Astrocyte (in vitro differentiated cells and primary cell): ENCODE measurements at regions not wholly inside any gene's neighbourhood (a gene's known extent, or its start where the extent isn't known, plus 50 kb on each side); places are given as distances from the start of the nearest gene placed in this dataset.
A peak's percentile ranks its signal among the peaks of the same experiment; 100 is the strongest.

Experiments
- DNase-seq: peaks from one replicate; pipeline ENCODE4 v3.0.0-alpha.2; 2010; ENCODE audit warnings: low read depth
- FAIRE-seq: peaks from 2 replicates; lab custom pipeline; 2011; peaks lifted over from hg19 to GRCh38; lab: Jason Lieb, UNC
- H2AFZ ChIP-seq: 2 replicates; pipeline ENCODE4 v1.6.0; 2012; ENCODE audit warnings: low read depth, low read length, inconsistent platforms
- H3K27ac ChIP-seq: 2 replicates; pipeline ENCODE4 v1.5.1; 2011; ENCODE audit warnings: low read depth, low read length, inconsistent platforms
- H3K27me3 ChIP-seq: 2 replicates; pipeline ENCODE4 v1.6.0; 2011; ENCODE audit warnings: low read length, inconsistent platforms; ENCODE audit not compliant: insufficient read depth
- H3K36me3 ChIP-seq: 2 replicates; pipeline ENCODE4 v1.5.1; 2011; ENCODE audit warnings: low read length, inconsistent platforms; ENCODE audit not compliant: insufficient read depth
- H3K4me1 ChIP-seq: 2 replicates; pipeline ENCODE4 v1.5.1; 2011; ENCODE audit warnings: low read length, inconsistent platforms; ENCODE audit not compliant: insufficient read depth
- H3K4me2 ChIP-seq: 2 replicates; pipeline ENCODE4 v1.6.0; 2012; ENCODE audit warnings: low read length, inconsistent platforms
- H3K4me3 ChIP-seq: 2 replicates; pipeline ENCODE4 v1.5.1; 2011; ENCODE audit warnings: low read depth, mild to moderate bottlenecking, low read length, inconsistent platforms; ENCODE audit not compliant: insufficient read depth
- H3K79me2 ChIP-seq: 2 replicates; pipeline ENCODE4 v1.6.0; 2012; ENCODE audit warnings: mild to moderate bottlenecking, low read length, inconsistent platforms; ENCODE audit not compliant: insufficient read depth
- H3K9ac ChIP-seq: 2 replicates; pipeline ENCODE4 v1.6.0; 2012; ENCODE audit warnings: mild to moderate bottlenecking, low read length, inconsistent platforms
- H3K9me3 ChIP-seq: 2 replicates; pipeline ENCODE4 v1.5.1; 2012; ENCODE audit warnings: low read depth, mild to moderate bottlenecking, low read length, inconsistent platforms; ENCODE audit not compliant: insufficient read depth
- H4K20me1 ChIP-seq: 2 replicates; pipeline ENCODE4 v1.6.0; 2012; ENCODE audit warnings: low read length, inconsistent platforms; ENCODE audit not compliant: insufficient read depth
- H3K27ac Mint-ChIP-seq: one replicate; pipeline ENCODE4 v1.8.0; 2021; ENCODE audit warnings: mild to moderate bottlenecking, mixed read lengths; ENCODE audit not compliant: unreplicated experiment
- H3K27me3 Mint-ChIP-seq: one replicate; pipeline ENCODE4 v1.8.0; 2021; ENCODE audit warnings: low read depth, mixed read lengths; ENCODE audit not compliant: unreplicated experiment
- H3K36me3 Mint-ChIP-seq: one replicate; pipeline ENCODE4 v1.8.0; 2021; ENCODE audit warnings: low read depth, mixed read lengths; ENCODE audit not compliant: unreplicated experiment
- H3K4me1 Mint-ChIP-seq: one replicate; pipeline ENCODE4 v1.8.0; 2021; ENCODE audit warnings: low read depth, mixed read lengths; ENCODE audit not compliant: unreplicated experiment
- H3K4me3 Mint-ChIP-seq: one replicate; pipeline ENCODE4 v1.8.0; 2021; ENCODE audit warnings: mild to moderate bottlenecking, moderate library complexity, mixed read lengths; ENCODE audit not compliant: unreplicated experiment
- H3K9me3 Mint-ChIP-seq: one replicate; pipeline ENCODE4 v1.8.0; 2021; ENCODE audit warnings: mild to moderate bottlenecking, mixed read lengths; ENCODE audit not compliant: unreplicated experiment
- EZH2 ChIP-seq: IDR thresholded peaks from 2 replicates; pipeline ENCODE4 v1.6.1; 2012; ENCODE audit warnings: mild to moderate bottlenecking, low read length, inconsistent platforms; ENCODE audit not compliant: insufficient read depth
- TF ChIP-seq, protein P1 (sequence below): IDR thresholded peaks from 2 replicates; pipeline ENCODE4 v1.5.1; 2011; ENCODE audit warnings: low read depth, mild to moderate bottlenecking, inconsistent platforms, low read length, moderate library complexity; ENCODE audit not compliant: insufficient read depth

DNA sequence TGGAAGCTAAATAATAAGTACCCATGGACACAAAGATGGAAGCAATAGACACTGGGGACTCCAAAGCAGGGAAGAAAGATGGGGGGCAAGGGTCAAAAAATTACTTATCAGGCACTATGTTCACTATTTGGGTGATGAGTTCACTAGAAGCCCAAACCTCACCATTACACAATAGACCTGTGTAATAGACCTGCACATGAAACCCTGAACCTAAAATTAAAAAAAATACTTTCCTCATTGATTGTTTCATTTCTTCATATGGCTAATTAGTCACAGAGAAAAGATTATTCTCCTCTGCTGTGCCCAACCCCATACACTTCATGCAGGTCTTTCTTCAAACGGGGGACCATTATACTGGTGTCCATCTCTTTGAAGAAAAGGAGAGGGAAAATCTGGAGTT lies 213.0 kb upstream of the DTNBP1 start:
- no peaks in the 10 kb centered on the region for H3K9me3 ChIP-seq
- no peaks in the 10 kb centered on the region for H3K79me2 ChIP-seq
- Mint-ChIP-seq H3K4me1 (peaks cover 20% of the 10 kb centered on the region), H3K4me3 (no peak overlapping the region), H3K27me3 (peaks cover 8% of the 10 kb centered on the region), H3K36me3 (no peaks in the 10 kb centered on the region), H3K27ac (no peak overlapping the region), H3K9me3 (peaks cover 4% of the 10 kb centered on the region)
- peaks cover 2% of the 10 kb centered on the region for H3K27me3 ChIP-seq
- no peaks in the 10 kb centered on the region for H3K36me3 ChIP-seq
- no peak for TF ChIP-seq EZH2
- TF ChIP-seq, protein P1, sequence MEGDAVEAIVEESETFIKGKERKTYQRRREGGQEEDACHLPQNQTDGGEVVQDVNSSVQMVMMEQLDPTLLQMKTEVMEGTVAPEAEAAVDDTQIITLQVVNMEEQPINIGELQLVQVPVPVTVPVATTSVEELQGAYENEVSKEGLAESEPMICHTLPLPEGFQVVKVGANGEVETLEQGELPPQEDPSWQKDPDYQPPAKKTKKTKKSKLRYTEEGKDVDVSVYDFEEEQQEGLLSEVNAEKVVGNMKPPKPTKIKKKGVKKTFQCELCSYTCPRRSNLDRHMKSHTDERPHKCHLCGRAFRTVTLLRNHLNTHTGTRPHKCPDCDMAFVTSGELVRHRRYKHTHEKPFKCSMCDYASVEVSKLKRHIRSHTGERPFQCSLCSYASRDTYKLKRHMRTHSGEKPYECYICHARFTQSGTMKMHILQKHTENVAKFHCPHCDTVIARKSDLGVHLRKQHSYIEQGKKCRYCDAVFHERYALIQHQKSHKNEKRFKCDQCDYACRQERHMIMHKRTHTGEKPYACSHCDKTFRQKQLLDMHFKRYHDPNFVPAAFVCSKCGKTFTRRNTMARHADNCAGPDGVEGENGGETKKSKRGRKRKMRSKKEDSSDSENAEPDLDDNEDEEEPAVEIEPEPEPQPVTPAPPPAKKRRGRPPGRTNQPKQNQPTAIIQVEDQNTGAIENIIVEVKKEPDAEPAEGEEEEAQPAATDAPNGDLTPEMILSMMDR = no peak
- FAIRE-seq = no peak
- H3K4me1 ChIP-seq = no peaks in the 10 kb centered on the region
- no peak overlapping the region for H2AFZ ChIP-seq
- DNase-seq = no peak
- H3K9ac ChIP-seq = no peak overlapping the region
- no peaks in the 10 kb centered on the region for H4K20me1 ChIP-seq
- no peak overlapping the region for H3K4me2 ChIP-seq
- no peak overlapping the region for H3K27ac ChIP-seq
- H3K4me3 ChIP-seq = no peak overlapping the region

DNA sequence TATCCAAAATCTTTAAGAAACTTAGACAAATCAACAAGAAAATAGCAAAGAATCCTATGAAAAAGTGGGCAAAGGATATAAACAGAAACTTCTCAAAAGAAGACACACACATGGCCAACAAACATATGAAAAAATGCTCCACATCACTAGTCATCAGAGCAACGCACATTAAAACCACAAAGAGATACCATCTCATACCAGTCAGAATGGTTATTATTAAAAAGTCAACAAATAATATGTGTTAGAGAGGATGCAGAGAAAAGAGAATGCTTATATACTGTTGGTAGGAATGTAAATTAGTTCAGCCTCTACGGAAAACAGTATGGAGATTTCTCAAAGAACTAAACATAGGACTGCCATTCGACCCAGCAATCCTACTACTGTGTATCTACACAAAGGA lies 212.0 kb upstream of the DTNBP1 start:
- H4K20me1 ChIP-seq = no peaks in the 10 kb centered on the region
- H3K9me3 ChIP-seq = no peaks in the 10 kb centered on the region
- Mint-ChIP-seq H3K36me3 (no peaks in the 10 kb centered on the region), H3K4me1 (peaks cover 23% of the 10 kb centered on the region), H3K4me3 (no peak overlapping the region), H3K9me3 (no peaks in the 10 kb centered on the region), H3K27me3 (peaks cover 6% of the 10 kb centered on the region), H3K27ac (no peak overlapping the region)
- peaks cover 4% of the 10 kb centered on the region for H3K27me3 ChIP-seq
- TF ChIP-seq EZH2 = no peak
- TF ChIP-seq, protein P1 = no peak
- H3K4me1 ChIP-seq = no peaks in the 10 kb centered on the region
- H3K9ac ChIP-seq = no peak overlapping the region
- FAIRE-seq (no peak), DNase-seq (peak; percentile 12)
- H3K4me3 ChIP-seq = no peak overlapping the region
- no peak overlapping the region for H3K4me2 ChIP-seq
- H2AFZ ChIP-seq = no peak overlapping the region
- H3K36me3 ChIP-seq = no peaks in the 10 kb centered on the region
- no peaks in the 10 kb centered on the region for H3K79me2 ChIP-seq
- H3K27ac ChIP-seq = no peak overlapping the region

DNA sequence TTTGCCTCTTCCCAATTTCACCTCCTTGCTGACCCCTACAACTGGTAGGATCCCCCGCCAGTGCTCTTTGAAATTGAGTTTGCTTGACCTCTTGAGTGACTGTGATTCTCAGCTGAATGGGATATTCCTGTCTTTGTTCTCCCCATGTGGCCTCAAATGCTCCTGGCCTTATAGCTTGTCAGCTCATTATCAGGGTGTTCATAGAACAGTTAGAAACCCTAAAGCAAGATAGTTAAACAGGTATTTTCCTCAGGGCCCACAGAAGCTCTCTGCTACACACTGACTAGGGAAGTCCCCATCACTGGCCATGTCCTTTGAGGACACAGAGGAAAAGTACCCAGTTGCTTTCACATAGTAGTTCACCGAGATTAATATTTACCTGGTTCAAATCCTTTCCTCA lies 211.5 kb upstream of the DTNBP1 start:
- H3K9me3 ChIP-seq = no peaks in the 10 kb centered on the region
- H3K4me1 ChIP-seq = no peaks in the 10 kb centered on the region
- H3K4me2 ChIP-seq = no peak overlapping the region
- no peak overlapping the region for H3K27ac Mint-ChIP-seq
- peaks cover 4% of the 10 kb centered on the region for H3K27me3 ChIP-seq
- H3K79me2 ChIP-seq = no peaks in the 10 kb centered on the region
- no peak overlapping the region for H3K27ac ChIP-seq
- no peaks in the 10 kb centered on the region for H3K9me3 Mint-ChIP-seq
- no peak overlapping the region for H2AFZ ChIP-seq
- no peak for DNase-seq
- no peak for TF ChIP-seq EZH2
- TF ChIP-seq, protein P1 = no peak
- H3K27me3 Mint-ChIP-seq = peaks cover 4% of the 10 kb centered on the region
- H3K36me3 Mint-ChIP-seq = no peaks in the 10 kb centered on the region
- no peaks in the 10 kb centered on the region for H3K36me3 ChIP-seq
- H4K20me1 ChIP-seq = no peaks in the 10 kb centered on the region
- H3K4me3 ChIP-seq = no peak overlapping the region
- no peak overlapping the region for H3K4me3 Mint-ChIP-seq
- H3K4me1 Mint-ChIP-seq = peaks cover 23% of the 10 kb centered on the region
- no peak for FAIRE-seq
- H3K9ac ChIP-seq = no peak overlapping the region
